ENCODE measurements at regions not wholly inside any gene's neighbourhood (a gene's known extent, or its start where the extent isn't known, plus 50 kb on each side); places are given as distances from the start of the nearest gene placed in this dataset.
"Not testable (repeated sequence)": the region's sequence is repeated elsewhere in the genome, so short reads cannot be mapped to it uniquely, and the experiment has no call there.

- TF ChIP-seq POLR2AphosphoS5 (IDR thresholded peaks at IDR 0.05); POLR2A (IDR thresholded peaks at IDR 0.05); EP300 (IDR thresholded peaks at IDR 0.05; ENCODE audit: low read depth): not testable (repeated sequence)
- TF ChIP-seq, protein P1, sequence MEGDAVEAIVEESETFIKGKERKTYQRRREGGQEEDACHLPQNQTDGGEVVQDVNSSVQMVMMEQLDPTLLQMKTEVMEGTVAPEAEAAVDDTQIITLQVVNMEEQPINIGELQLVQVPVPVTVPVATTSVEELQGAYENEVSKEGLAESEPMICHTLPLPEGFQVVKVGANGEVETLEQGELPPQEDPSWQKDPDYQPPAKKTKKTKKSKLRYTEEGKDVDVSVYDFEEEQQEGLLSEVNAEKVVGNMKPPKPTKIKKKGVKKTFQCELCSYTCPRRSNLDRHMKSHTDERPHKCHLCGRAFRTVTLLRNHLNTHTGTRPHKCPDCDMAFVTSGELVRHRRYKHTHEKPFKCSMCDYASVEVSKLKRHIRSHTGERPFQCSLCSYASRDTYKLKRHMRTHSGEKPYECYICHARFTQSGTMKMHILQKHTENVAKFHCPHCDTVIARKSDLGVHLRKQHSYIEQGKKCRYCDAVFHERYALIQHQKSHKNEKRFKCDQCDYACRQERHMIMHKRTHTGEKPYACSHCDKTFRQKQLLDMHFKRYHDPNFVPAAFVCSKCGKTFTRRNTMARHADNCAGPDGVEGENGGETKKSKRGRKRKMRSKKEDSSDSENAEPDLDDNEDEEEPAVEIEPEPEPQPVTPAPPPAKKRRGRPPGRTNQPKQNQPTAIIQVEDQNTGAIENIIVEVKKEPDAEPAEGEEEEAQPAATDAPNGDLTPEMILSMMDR (IDR thresholded peaks at IDR 0.05): not testable (repeated sequence)
Measured at GRCh38 chr10:3556191-3557017, 228.6 kb downstream of the KLF6 start.

Measured in transverse colon (tissue), 4 donors.